ENCODE measurements at regions not wholly inside any gene's neighbourhood (a gene's known extent, or its start where the extent isn't known, plus 50 kb on each side); places are given as distances from the start of the nearest gene placed in this dataset.

- no peak overlapping the region for H3K4me3 ChIP-seq (ENCODE audit: low read length)
- no peak overlapping the region for H3K4me2 ChIP-seq (ENCODE audit: low read depth, low read length)
- H3K79me2 ChIP-seq (ENCODE audit: low read length), result no peaks in the 10 kb centered on the region
- no peaks in the 10 kb centered on the region for H4K20me1 ChIP-seq (ENCODE audit: insufficient read depth, low read length)
- no peaks in the 10 kb centered on the region for H3F3A ChIP-seq (ENCODE audit: insufficient read depth, low read length)
- no peaks in the 10 kb centered on the region for H3K9me2 ChIP-seq (replicated peaks; ENCODE audit: insufficient read depth, low read length)
- no peak overlapping the region for H3K9ac ChIP-seq (ENCODE audit: low read length)
- no peaks in the 10 kb centered on the region for H3K27me3 ChIP-seq (replicated peaks; ENCODE audit: insufficient read depth, low read length)
- 0 out of 2 replicates have a peak, but pooled peaks cover 4% of the 10 kb centered on the region for H3K36me3 ChIP-seq (replicated peaks; ENCODE audit: insufficient read depth, low read length)
- no peak overlapping the region for H2AFZ ChIP-seq (ENCODE audit: low read length)
- no peaks in the 10 kb centered on the region for H3K9me3 ChIP-seq (replicated peaks; ENCODE audit: insufficient read depth, low read length)
- no peak for TF ChIP-seq EZH2 (optimal IDR thresholded peaks at IDR 0.05; ENCODE audit: low read depth, low read length)
- no peak for TF ChIP-seq CTCF (IDR thresholded peaks at IDR 0.05; ENCODE audit: low read length)
- TF ChIP-seq EZH2phosphoT487 (IDR thresholded peaks at IDR 0.05; ENCODE audit: low read length), result no peak
- DNase-seq, result no peak
- H3K27ac ChIP-seq (ENCODE audit: low read length), result no peak overlapping the region
- no peaks in the 10 kb centered on the region for H3K4me1 ChIP-seq (ENCODE audit: low read length)
Measured at GRCh38 chr13:111575276-111575675, 254.8 kb downstream of the TEX29 start.

- Histone ChIP-seq H3K27me3 (replicated peaks; ENCODE audit: insufficient read depth, low read length) (no peaks in the 10 kb centered on the region), H2AFZ (ENCODE audit: low read length) (no peak overlapping the region), H3K79me2 (ENCODE audit: low read length) (no peaks in the 10 kb centered on the region), H3K4me1 (ENCODE audit: low read length) (no peaks in the 10 kb centered on the region), H3K4me2 (ENCODE audit: low read depth, low read length) (no peak overlapping the region), H3K9me3 (replicated peaks; ENCODE audit: insufficient read depth, low read length) (no peaks in the 10 kb centered on the region), H3K4me3 (ENCODE audit: low read length) (no peak overlapping the region), H3K36me3 (replicated peaks; ENCODE audit: insufficient read depth, low read length) (0 out of 2 replicates have a peak, but pooled peaks cover 4% of the 10 kb centered on the region), H3F3A (ENCODE audit: insufficient read depth, low read length) (no peaks in the 10 kb centered on the region), H4K20me1 (ENCODE audit: insufficient read depth, low read length) (no peaks in the 10 kb centered on the region), H3K9me2 (replicated peaks; ENCODE audit: insufficient read depth, low read length) (no peaks in the 10 kb centered on the region), H3K9ac (ENCODE audit: low read length) (no peak overlapping the region), H3K27ac (ENCODE audit: low read length) (no peak overlapping the region)
- TF ChIP-seq CTCF (IDR thresholded peaks at IDR 0.05; ENCODE audit: low read length) (no peak), EZH2phosphoT487 (IDR thresholded peaks at IDR 0.05; ENCODE audit: low read length) (no peak), EZH2 (optimal IDR thresholded peaks at IDR 0.05; ENCODE audit: low read depth, low read length) (no peak)
- DNase-seq, result no peak
Measured at GRCh38 chr13:111575719-111576118, 255.3 kb downstream of the TEX29 start.

GRCh38 chr13:111577208-111577828 is 256.9 kb downstream of the TEX29 start:
- H2AFZ ChIP-seq (ENCODE audit: low read length), result no peak overlapping the region
- no peaks in the 10 kb centered on the region; the same call in 1 of the 2 replicates for H3K79me2 ChIP-seq (ENCODE audit: low read length)
- H3F3A ChIP-seq (ENCODE audit: insufficient read depth, low read length), result no peaks in the 10 kb centered on the region
- no peaks in the 10 kb centered on the region for H3K9me2 ChIP-seq (replicated peaks; ENCODE audit: insufficient read depth, low read length)
- no peak overlapping the region for H3K27ac ChIP-seq (ENCODE audit: low read length)
- no peaks in the 10 kb centered on the region for H4K20me1 ChIP-seq (ENCODE audit: insufficient read depth, low read length)
- no peak overlapping the region for H3K9ac ChIP-seq (ENCODE audit: low read length)
- H3K9me3 ChIP-seq (replicated peaks; ENCODE audit: insufficient read depth, low read length), result no peaks in the 10 kb centered on the region
- no peaks in the 10 kb centered on the region for H3K36me3 ChIP-seq (replicated peaks; ENCODE audit: insufficient read depth, low read length)
- H3K4me1 ChIP-seq (ENCODE audit: low read length), result no peaks in the 10 kb centered on the region
- TF ChIP-seq EZH2 (optimal IDR thresholded peaks at IDR 0.05; ENCODE audit: low read depth, low read length) (no peak), EZH2phosphoT487 (IDR thresholded peaks at IDR 0.05; ENCODE audit: low read length) (no peak), CTCF (IDR thresholded peaks at IDR 0.05; ENCODE audit: low read length) (no peak)
- H3K4me3 ChIP-seq (ENCODE audit: low read length), result no peak overlapping the region
- no peak overlapping the region for H3K4me2 ChIP-seq (ENCODE audit: low read depth, low read length)
- H3K27me3 ChIP-seq (replicated peaks; ENCODE audit: insufficient read depth, low read length), result no peaks in the 10 kb centered on the region
- no peak for DNase-seq
